ENCODE measurements at regions not wholly inside any gene's neighbourhood (a gene's known extent, or its start where the extent isn't known, plus 50 kb on each side); places are given as distances from the start of the nearest gene placed in this dataset.

DNA sequence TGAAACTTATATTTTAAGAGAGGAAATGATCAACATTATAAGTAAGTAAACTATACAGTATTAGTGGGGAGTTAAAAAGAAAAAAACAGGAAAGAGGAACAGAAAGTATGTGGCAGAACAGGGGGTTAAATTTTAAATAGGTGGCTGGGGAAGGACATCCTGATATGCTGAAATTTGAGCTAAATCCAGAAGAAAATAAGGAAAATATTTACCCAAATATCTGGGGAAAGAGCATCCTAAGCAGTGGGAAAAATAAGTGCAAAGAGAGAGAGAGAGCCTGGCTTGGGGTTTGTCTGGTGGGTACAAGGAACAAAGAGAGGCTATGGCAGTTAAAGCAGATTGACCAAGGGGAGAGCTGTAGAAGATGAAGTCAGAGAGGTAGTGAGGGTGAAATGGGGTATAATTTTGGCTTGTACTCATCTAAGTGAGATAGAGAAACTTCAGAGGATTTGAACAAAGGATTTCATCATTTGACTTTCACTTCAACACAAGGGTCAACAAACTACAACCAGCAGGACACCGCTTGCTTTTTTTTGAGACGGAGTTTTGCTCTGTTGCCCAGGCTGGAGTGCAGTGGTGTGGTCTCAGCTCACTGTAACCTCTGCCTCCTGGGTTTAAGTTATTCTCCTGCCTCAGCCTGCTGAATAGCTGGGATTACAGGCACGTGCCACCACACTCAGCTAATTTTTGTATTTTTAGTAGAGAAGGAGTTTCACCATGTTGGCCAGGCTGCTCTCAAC, 328.4 kb upstream of the CNR1 start (continued):
- no peak for TF ChIP-seq ZBTB4 (CRISPR knock-in tag; IDR thresholded peaks at IDR 0.05)
- TF ChIP-seq ZNF384 (IDR thresholded peaks at IDR 0.05; ENCODE audit: borderline replicate concordance, low read depth, low read length): peak; percentile 66
- peak; percentile 76; the same call in 1 of the 2 replicates for TF ChIP-seq NBN (IDR thresholded peaks at IDR 0.05)
- peak; percentile 32; the same call in 1 of the 2 replicates for TF ChIP-seq EED (IDR thresholded peaks at IDR 0.05; ENCODE audit: low read depth)
- peak; percentile 64; the same call in 1 of the 2 replicates for TF ChIP-seq NR2F1 (conservative IDR thresholded peaks at IDR 0.05)
- TF ChIP-seq ATF7 (IDR thresholded peaks at IDR 0.05; ENCODE audit: low read depth): peak; percentile 69
- TF ChIP-seq BMI1 (IDR thresholded peaks at IDR 0.05; ENCODE audit: borderline replicate concordance): peak; percentile 47
- TF ChIP-seq POLR2A (IDR thresholded peaks at IDR 0.05; ENCODE audit: low read depth, low read length): no peak
- TF ChIP-seq, protein P1, sequence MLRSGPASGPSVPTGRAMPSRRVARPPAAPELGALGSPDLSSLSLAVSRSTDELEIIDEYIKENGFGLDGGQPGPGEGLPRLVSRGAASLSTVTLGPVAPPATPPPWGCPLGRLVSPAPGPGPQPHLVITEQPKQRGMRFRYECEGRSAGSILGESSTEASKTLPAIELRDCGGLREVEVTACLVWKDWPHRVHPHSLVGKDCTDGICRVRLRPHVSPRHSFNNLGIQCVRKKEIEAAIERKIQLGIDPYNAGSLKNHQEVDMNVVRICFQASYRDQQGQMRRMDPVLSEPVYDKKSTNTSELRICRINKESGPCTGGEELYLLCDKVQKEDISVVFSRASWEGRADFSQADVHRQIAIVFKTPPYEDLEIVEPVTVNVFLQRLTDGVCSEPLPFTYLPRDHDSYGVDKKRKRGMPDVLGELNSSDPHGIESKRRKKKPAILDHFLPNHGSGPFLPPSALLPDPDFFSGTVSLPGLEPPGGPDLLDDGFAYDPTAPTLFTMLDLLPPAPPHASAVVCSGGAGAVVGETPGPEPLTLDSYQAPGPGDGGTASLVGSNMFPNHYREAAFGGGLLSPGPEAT (IDR thresholded peaks at IDR 0.05; ENCODE audit: low read depth): peak; percentile 59; the same call in 1 of the 2 replicates
- peak; percentile 17; the same call in 1 of the 2 replicates for TF ChIP-seq ZNF217 (IDR thresholded peaks at IDR 0.05)
- TF ChIP-seq GATAD2B (conservative IDR thresholded peaks at IDR 0.05; ENCODE audit: low read depth): peak; percentile 63; the same call in 1 of the 2 replicates
- TF ChIP-seq TAF1 (IDR thresholded peaks at IDR 0.05; ENCODE audit: borderline replicate concordance, low read depth, low read length): no peak
- TF ChIP-seq RUNX3 (IDR thresholded peaks at IDR 0.05; ENCODE audit: low read length): peak; percentile 26
- 0 out of 4 replicates have a peak, but pooled peaks of 1 of the 2 experiments have one; percentile 9 for TF ChIP-seq ETV6 (conservative IDR thresholded peaks at IDR 0.05 in 1 of 2, IDR thresholded peaks at IDR 0.05 in 1 of 2; ENCODE audit: borderline replicate concordance in 1 of 2, low read depth in 1 of 2)
- TF ChIP-seq BHLHE40 (IDR thresholded peaks at IDR 0.05; ENCODE audit: borderline replicate concordance in 1 of 2, low read depth in 2 of 2, low read length in 1 of 2): peak; percentile 31 to 94; a peak in 2 of 4 replicates
- TF ChIP-seq, protein P2, sequence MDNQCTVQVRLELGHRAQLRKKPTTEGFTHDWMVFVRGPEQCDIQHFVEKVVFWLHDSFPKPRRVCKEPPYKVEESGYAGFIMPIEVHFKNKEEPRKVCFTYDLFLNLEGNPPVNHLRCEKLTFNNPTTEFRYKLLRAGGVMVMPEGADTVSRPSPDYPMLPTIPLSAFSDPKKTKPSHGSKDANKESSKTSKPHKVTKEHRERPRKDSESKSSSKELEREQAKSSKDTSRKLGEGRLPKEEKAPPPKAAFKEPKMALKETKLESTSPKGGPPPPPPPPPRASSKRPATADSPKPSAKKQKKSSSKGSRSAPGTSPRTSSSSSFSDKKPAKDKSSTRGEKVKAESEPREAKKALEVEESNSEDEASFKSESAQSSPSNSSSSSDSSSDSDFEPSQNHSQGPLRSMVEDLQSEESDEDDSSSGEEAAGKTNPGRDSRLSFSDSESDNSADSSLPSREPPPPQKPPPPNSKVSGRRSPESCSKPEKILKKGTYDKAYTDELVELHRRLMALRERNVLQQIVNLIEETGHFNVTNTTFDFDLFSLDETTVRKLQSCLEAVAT (IDR thresholded peaks at IDR 0.05): peak; percentile 43; the same call in 1 of the 2 replicates
- TF ChIP-seq ZNF687 (IDR thresholded peaks at IDR 0.05): peak; percentile 77
- TF ChIP-seq SREBF1 (IDR thresholded peaks at IDR 0.05; ENCODE audit: low read length): no peak
- peak; percentile 32; the same call in 1 of the 2 replicates for TF ChIP-seq RAD51 (IDR thresholded peaks at IDR 0.05)
